ENCODE measurements at regions not wholly inside any gene's neighbourhood (a gene's known extent, or its start where the extent isn't known, plus 50 kb on each side); places are given as distances from the start of the nearest gene placed in this dataset.

- Mint-ChIP-seq H3K27ac (no peak overlapping the region), H3K4me3 (no peak overlapping the region), H3K9me3 (peaks cover 0 to 11% of the 10 kb centered on the region in 2 donors), H3K36me3 (ENCODE audit: insufficient read depth) (peaks cover 2% of the 10 kb centered on the region), H3K27me3 (no peaks in the 10 kb centered on the region), H3K4me1 (ENCODE audit: low read depth in 2 of 2) (no peaks in the 10 kb centered on the region)
- ATAC-seq (replicated peaks) (no peak), DNase-seq (no peak)
These were observed 786.1 kb downstream of the TFAP2A start for GRCh38 chr6:9628819-9629218.

GRCh38 chr6:9627916-9628315, 787.0 kb downstream of the TFAP2A start:
- Mint-ChIP-seq H3K36me3 (ENCODE audit: insufficient read depth) (peaks cover 2% of the 10 kb centered on the region), H3K27me3 (no peaks in the 10 kb centered on the region)

GRCh38 chr6:9623985-9624384, 790.9 kb downstream of the TFAP2A start:
- no peaks in the 10 kb centered on the region for H3K27me3 Mint-ChIP-seq
- H3K27ac Mint-ChIP-seq: peak overlapping the region in 1 of 2 donors; percentile 4
- H3K4me1 Mint-ChIP-seq (ENCODE audit: low read depth in 2 of 2): no peaks in the 10 kb centered on the region
- H3K36me3 Mint-ChIP-seq (ENCODE audit: insufficient read depth): no peaks in the 10 kb centered on the region
- H3K9me3 Mint-ChIP-seq: peaks cover 8% of the 10 kb centered on the region in 2 donors
- ATAC-seq (replicated peaks): peak; percentile 79
- H3K4me3 Mint-ChIP-seq: no peak overlapping the region
- no peak for DNase-seq

More at GRCh38 chr6:9627916-9628315, 787.0 kb downstream of the TFAP2A start:
- H3K4me1 Mint-ChIP-seq (ENCODE audit: low read depth in 2 of 2): no peaks in the 10 kb centered on the region
- peaks cover 0 to 12% of the 10 kb centered on the region in 2 donors for H3K9me3 Mint-ChIP-seq
- H3K27ac Mint-ChIP-seq: no peak overlapping the region
- ATAC-seq (replicated peaks) (no peak), DNase-seq (no peak)
- no peak overlapping the region for H3K4me3 Mint-ChIP-seq

DNA sequence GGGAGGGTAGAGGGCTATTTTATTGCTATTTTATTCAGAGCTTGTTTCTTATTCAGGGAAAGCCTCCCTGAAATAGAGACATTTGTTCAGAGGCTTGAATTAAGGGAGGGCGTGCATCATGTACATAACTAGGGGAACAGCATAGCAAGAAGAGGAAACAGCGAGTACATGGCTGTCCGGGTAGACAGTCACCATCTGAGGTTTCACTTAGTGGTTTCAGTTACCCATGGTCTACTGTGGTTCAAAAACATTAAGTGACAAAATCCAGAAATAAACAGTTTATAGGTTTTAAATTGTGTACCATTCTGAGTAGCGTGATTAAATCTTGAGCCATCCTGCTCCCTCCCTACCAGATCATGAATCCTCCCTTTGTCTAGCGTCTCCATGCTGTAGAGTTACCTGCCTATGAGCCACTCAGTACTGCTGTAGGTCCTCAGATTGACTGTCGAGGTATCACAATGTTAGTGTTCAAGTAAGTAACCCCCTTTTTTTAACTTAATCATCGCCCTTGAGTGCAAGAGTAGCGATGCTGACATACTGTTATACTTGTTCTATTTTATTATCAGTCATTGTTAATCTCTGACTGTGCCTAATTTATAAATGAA, 791.5 kb downstream of the TFAP2A start:
- H3K4me1 Mint-ChIP-seq (ENCODE audit: low read depth in 2 of 2): no peaks in the 10 kb centered on the region
- no peaks in the 10 kb centered on the region for H3K27me3 Mint-ChIP-seq
- DNase-seq (no peak), ATAC-seq (replicated peaks) (peak; percentile 24)
- peaks cover 8% of the 10 kb centered on the region in 2 donors for H3K9me3 Mint-ChIP-seq
- no peaks in the 10 kb centered on the region for H3K36me3 Mint-ChIP-seq (ENCODE audit: insufficient read depth)
- no peak overlapping the region for H3K4me3 Mint-ChIP-seq
- H3K27ac Mint-ChIP-seq: peak overlapping the region in 1 of 2 donors; percentile 4

DNA sequence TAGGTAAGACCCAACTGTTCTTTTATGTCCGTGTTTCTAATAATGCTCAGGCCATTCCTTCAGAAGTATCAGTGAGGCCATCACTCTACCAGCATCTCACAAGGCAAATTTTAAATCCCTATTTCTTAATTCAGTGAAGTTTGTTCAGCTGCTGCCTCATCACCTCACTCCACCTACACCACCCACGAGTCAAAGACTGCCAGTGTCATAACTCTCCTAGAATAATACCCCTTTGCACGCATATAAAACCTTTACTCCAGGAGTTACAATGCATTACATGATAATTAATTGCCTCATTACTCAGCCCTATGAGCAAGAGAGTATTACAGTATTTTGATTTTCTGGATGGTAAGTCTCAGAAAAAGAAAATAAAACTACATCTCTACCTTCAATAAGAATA, 793.6 kb downstream of the TFAP2A start:
- no peak overlapping the region for H3K4me3 Mint-ChIP-seq
- H3K9me3 Mint-ChIP-seq: peaks cover 3 to 8% of the 10 kb centered on the region in 2 donors
- ATAC-seq (replicated peaks) (no peak), DNase-seq (no peak)
- no peaks in the 10 kb centered on the region for H3K36me3 Mint-ChIP-seq (ENCODE audit: insufficient read depth)
- H3K4me1 Mint-ChIP-seq (ENCODE audit: low read depth in 2 of 2): no peaks in the 10 kb centered on the region
- H3K27me3 Mint-ChIP-seq: no peaks in the 10 kb centered on the region
- no peak overlapping the region for H3K27ac Mint-ChIP-seq

DNA sequence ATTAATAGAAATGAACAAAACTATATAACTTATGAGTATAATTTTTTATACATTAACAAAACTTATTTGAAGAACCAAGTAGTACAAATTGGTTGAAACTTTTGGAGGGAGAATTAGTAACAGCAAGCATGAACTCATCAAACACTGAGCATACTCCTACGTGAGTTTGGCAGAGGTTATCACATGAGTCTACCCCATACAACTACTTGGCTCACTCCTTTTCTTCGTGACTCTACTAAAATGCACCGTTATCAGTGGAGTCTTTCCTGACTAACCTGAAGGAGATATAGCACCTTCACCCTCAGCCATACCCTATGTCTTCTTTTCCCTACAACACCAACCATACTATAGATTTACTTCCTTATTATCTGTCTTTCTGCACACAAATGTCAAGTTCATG, 794.2 kb downstream of the TFAP2A start:
- Mint-ChIP-seq H3K4me1 (ENCODE audit: low read depth in 2 of 2) (no peaks in the 10 kb centered on the region), H3K27me3 (no peaks in the 10 kb centered on the region), H3K36me3 (ENCODE audit: insufficient read depth) (no peaks in the 10 kb centered on the region), H3K9me3 (peaks cover 5 to 8% of the 10 kb centered on the region in 2 donors), H3K27ac (no peak overlapping the region), H3K4me3 (no peak overlapping the region)
- ATAC-seq (replicated peaks) (no peak), DNase-seq (no peak)

DNA sequence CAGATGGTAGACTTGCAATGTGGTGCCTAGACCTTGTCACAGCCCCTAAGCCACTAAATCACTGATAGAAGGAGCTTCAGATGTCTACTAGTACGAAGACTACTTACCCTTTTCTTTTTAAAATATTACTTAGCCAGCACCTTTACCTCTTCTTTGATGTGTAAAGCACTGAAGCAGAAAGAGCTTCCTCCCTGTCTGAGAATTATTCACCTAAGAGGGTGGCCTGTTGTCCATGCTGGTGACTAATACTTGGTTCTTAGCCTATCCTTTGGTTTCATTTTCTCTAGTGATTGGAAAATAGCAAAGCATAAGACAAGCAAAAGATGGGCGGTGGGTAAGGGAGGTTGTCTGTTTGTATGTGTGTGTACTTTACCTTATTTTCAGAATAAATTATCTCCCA, 794.6 kb downstream of the TFAP2A start:
- no peak overlapping the region for H3K27ac Mint-ChIP-seq
- H3K36me3 Mint-ChIP-seq (ENCODE audit: insufficient read depth): no peaks in the 10 kb centered on the region
- no peaks in the 10 kb centered on the region for H3K4me1 Mint-ChIP-seq (ENCODE audit: low read depth in 2 of 2)
- peaks cover 6 to 8% of the 10 kb centered on the region in 2 donors for H3K9me3 Mint-ChIP-seq
- DNase-seq: no peak
- no peak overlapping the region for H3K4me3 Mint-ChIP-seq
- H3K27me3 Mint-ChIP-seq: no peaks in the 10 kb centered on the region
- ATAC-seq (replicated peaks): no peak

DNA sequence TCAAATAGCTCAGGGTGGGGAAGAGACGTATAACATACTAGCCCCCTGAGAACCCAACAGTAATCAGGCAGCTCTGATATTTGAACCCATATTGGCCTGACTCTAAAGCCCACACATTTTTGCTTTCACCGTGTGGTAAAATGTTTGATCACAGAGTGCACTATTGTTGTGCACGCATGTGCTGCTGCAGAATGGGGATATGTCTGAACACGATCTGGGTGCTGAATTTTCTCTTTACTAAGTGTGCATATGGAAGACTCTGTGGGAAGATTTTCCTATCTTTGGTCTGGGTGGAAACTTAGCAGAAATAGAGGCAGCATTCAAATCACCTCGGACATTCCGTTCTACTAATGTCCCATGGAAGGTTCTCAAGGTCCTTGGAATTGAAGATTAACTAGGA, 800.1 kb downstream of the TFAP2A start:
- Mint-ChIP-seq H3K36me3 (ENCODE audit: insufficient read depth) (no peaks in the 10 kb centered on the region), H3K4me3 (no peak overlapping the region), H3K9me3 (peaks cover 0 to 7% of the 10 kb centered on the region in 2 donors), H3K27me3 (no peaks in the 10 kb centered on the region), H3K27ac (no peak overlapping the region), H3K4me1 (ENCODE audit: low read depth in 2 of 2) (no peaks in the 10 kb centered on the region)
- ATAC-seq (replicated peaks) (no peak), DNase-seq (no peak)

DNA sequence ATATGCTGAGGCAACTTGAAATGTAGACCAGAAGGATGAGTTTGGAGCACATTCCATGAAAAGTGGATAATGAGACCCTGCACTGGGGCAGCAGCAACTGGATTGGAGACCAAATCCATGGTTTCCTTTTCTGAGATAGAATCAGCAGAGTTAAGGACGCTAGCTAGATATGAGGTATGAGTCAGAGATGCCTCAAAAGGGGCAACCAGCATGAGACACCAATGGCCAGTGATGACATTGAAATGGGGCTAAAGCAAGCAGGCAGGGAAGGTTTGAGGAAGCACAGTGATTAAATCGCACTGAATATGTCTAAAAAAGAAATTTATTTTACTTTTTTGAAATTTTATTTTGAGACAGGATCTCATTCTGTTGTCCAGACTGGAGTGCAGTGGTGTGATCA, 802.4 kb downstream of the TFAP2A start:
- Mint-ChIP-seq H3K27ac (no peak overlapping the region), H3K4me3 (no peak overlapping the region), H3K27me3 (no peaks in the 10 kb centered on the region), H3K4me1 (ENCODE audit: low read depth in 2 of 2) (no peaks in the 10 kb centered on the region), H3K9me3 (peaks cover 0 to 7% of the 10 kb centered on the region in 2 donors), H3K36me3 (ENCODE audit: insufficient read depth) (no peaks in the 10 kb centered on the region)
- ATAC-seq (replicated peaks) (no peak), DNase-seq (no peak)

DNA sequence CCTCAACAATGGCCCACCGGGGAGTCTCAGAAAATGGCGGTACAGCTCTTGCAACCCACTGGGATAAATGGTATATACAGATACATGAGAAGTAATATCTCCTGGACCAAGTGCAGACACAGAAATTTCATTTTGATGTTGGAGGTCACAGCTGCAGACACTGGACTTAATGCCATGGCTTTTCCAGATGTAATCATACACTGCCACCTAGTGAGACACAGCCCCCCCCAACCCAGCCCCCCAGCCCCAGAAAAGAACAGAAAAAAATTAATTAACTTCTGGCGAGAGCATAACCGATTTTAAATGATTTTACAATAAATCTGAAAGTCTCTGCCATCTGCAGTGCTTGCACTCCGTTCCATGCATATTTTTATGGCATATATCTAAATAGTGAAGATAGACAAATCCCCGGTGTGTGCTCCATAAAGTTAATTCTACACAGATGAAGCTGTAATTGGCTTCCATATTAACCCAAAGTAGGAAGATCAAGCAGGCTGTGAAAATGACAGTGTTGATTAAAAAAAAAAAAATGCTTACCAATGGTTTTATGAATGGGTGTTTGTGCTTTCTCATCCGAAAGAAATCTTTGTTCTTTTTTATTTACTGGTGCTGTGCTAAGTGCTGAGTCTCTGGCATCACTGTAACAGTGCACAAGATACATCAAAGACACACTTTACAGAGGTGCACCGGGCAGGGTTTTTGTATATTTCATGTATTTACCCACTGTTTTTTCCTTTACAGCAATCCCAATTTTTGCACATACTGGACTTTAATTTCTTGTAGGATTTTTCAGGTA, 804.1 kb downstream of the TFAP2A start:
- Mint-ChIP-seq H3K4me3 (no peak overlapping the region), H3K36me3 (ENCODE audit: insufficient read depth) (no peaks in the 10 kb centered on the region), H3K4me1 (ENCODE audit: low read depth in 2 of 2) (no peaks in the 10 kb centered on the region), H3K27me3 (no peaks in the 10 kb centered on the region), H3K27ac (no peak overlapping the region), H3K9me3 (peaks cover 0 to 6% of the 10 kb centered on the region in 2 donors)
- ATAC-seq (replicated peaks): no peak
- no peak for DNase-seq

DNA sequence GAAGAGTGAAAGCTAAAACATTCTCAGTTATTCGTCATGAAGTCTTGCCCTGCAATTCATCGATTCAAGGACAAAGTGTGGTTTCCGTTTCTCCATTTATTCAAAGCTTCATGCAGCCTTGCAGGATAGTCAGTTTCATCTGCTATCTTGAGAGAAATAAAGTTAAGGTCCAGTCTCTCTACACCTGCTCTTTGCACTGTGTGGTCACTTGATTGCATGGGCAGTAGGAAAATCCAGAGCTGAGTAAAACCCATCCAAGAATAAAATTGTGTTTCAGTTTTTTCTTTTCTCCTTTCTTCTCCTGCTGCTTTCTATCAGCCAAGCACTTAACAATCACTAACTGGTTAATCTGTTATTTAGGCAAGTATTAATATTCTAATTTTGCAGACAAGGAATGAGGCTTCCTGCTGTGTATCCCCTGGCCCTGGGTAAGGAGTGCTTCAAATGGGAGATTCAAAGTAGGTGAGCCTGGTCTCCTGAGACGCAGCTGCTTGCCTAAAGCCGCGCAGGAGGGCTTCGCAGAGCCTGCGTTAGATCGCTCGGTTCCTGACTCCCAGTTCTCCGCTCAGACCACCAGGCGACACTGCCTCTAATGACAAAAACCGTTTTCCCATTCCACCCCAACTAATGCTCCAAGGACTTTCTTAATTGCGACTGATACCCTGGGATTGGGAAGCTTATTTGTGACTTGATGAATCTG, 808.3 kb downstream of the TFAP2A start:
- Mint-ChIP-seq H3K4me3 (no peak overlapping the region), H3K27ac (no peak overlapping the region), H3K9me3 (no peaks in the 10 kb centered on the region), H3K36me3 (ENCODE audit: insufficient read depth) (no peaks in the 10 kb centered on the region), H3K27me3 (no peaks in the 10 kb centered on the region), H3K4me1 (ENCODE audit: low read depth in 2 of 2) (no peaks in the 10 kb centered on the region)
- DNase-seq (no peak), ATAC-seq (replicated peaks) (no peak)

DNA sequence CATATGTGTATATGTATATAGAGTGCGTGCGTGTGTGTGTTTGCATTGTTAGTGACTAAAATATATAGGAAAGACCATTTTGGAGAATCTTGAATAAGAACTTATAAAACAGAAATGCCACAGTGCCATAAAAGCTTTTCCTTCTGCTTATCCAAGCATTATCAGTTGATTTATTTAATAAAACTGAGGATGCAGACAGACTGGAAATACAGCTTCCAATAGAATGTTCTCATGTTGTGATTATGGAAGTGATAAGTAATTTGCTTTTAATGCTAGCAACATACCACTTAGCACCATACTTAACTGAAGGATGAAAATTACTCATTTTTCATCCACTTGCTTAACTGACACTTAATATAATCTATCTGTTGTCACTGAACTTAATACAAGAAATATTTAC, 820.1 kb downstream of the TFAP2A start:
- Mint-ChIP-seq H3K27ac (no peak overlapping the region), H3K9me3 (peaks cover 7 to 10% of the 10 kb centered on the region in 2 donors), H3K27me3 (no peaks in the 10 kb centered on the region), H3K36me3 (ENCODE audit: insufficient read depth) (no peaks in the 10 kb centered on the region), H3K4me1 (ENCODE audit: low read depth in 2 of 2) (no peaks in the 10 kb centered on the region), H3K4me3 (no peak overlapping the region)
- DNase-seq: no peak
- no peak for ATAC-seq (replicated peaks)

DNA sequence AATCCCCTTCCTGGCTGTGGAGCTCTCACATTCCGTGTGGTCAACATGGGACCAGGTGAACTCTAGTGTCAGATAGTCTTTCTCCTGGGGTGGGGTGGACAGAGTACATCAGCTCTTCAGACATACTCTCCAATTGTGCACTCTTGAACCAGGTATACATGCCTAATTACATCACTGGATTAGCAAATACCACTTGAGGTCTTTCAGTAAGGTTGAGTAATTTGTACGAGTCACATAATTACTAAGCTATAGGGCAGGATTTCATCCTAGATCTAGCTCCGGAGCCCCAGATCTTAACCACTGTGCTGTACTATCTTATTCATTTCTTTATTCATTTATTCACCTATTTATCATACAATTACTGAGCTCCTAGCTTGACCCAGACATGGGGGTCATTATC, 821.3 kb downstream of the TFAP2A start:
- DNase-seq (no peak), ATAC-seq (replicated peaks) (no peak)
- no peaks in the 10 kb centered on the region for H3K36me3 Mint-ChIP-seq (ENCODE audit: insufficient read depth)
- no peak overlapping the region for H3K27ac Mint-ChIP-seq
- no peaks in the 10 kb centered on the region for H3K27me3 Mint-ChIP-seq
- H3K4me1 Mint-ChIP-seq (ENCODE audit: low read depth in 2 of 2): no peaks in the 10 kb centered on the region
- no peak overlapping the region for H3K4me3 Mint-ChIP-seq
- peaks cover 7 to 10% of the 10 kb centered on the region in 2 donors for H3K9me3 Mint-ChIP-seq

Data from effector memory CD8-positive, alpha-beta T cell (primary cell).